ENCODE measurements at regions not wholly inside any gene's neighbourhood (a gene's known extent, or its start where the extent isn't known, plus 50 kb on each side); places are given as distances from the start of the nearest gene placed in this dataset.
A peak's percentile ranks its signal among the peaks of the same experiment; 100 is the strongest.

- intact Hi-C loops (cut with DNase I), result no loop called here
- Histone ChIP-seq H3K27me3 (no peaks in the 10 kb centered on the region), H3K27ac (no peak overlapping the region), H3K36me3 (no peaks in the 10 kb centered on the region), H3K9me3 (peaks cover 0 to 3% (median 0%) of the 10 kb centered on the region in 4 donors), H3K4me3 (no peak overlapping the region), H3K4me1 (peaks cover 0 to 10% (median 3%) of the 10 kb centered on the region in 4 donors)
- TF ChIP-seq POLR2A (IDR thresholded peaks at IDR 0.05), result no peak
- no peak for TF ChIP-seq POLR2AphosphoS5 (IDR thresholded peaks at IDR 0.05)
- TF ChIP-seq EP300 (IDR thresholded peaks at IDR 0.05), result no peak
- no peak for TF ChIP-seq CTCF (IDR thresholded peaks at IDR 0.05)
- no peak for DNase-seq
- 82 to 88% methylated on average over 2 of the region's 2 CpGs for WGBS, 2 donors
Measured at GRCh38 chr10:63757067-63757466, 235.9 kb downstream of the REEP3 start.

- intact Hi-C loops (cut with DNase I), result no loop called here
- no peak for TF ChIP-seq EP300 (IDR thresholded peaks at IDR 0.05)
- TF ChIP-seq CTCF (IDR thresholded peaks at IDR 0.05), result no peak
- no peak for TF ChIP-seq POLR2AphosphoS5 (IDR thresholded peaks at IDR 0.05)
- TF ChIP-seq POLR2A (IDR thresholded peaks at IDR 0.05), result no peak
Measured at GRCh38 chr10:63758080-63758479, 236.9 kb downstream of the REEP3 start.

GRCh38 chr10:63759335-63759734, 238.1 kb downstream of the REEP3 start:
- peaks cover 0 to 3% (median 0%) of the 10 kb centered on the region in 4 donors for H3K9me3 ChIP-seq
- H3K4me1 ChIP-seq, result peaks cover 0 to 10% (median 3%) of the 10 kb centered on the region in 4 donors
- no peak overlapping the region for H3K4me3 ChIP-seq
- H3K27me3 ChIP-seq, result no peaks in the 10 kb centered on the region
- 90 to 93% methylated on average over 7 of the region's 7 CpGs for WGBS, 2 donors
- TF ChIP-seq POLR2AphosphoS5 (IDR thresholded peaks at IDR 0.05) (no peak), POLR2A (IDR thresholded peaks at IDR 0.05) (no peak), CTCF (IDR thresholded peaks at IDR 0.05) (no peak), EP300 (IDR thresholded peaks at IDR 0.05) (no peak)
- intact Hi-C loops (cut with DNase I), result no loop called here
- H3K27ac ChIP-seq, result peak overlapping the region in 1 of 4 donors; percentile 50
- no peaks in the 10 kb centered on the region for H3K36me3 ChIP-seq
- DNase-seq, result no peak

More at GRCh38 chr10:63758080-63758479, 236.9 kb downstream of the REEP3 start:
- no peaks in the 10 kb centered on the region for H3K36me3 ChIP-seq
- H3K27me3 ChIP-seq, result no peaks in the 10 kb centered on the region
- H3K27ac ChIP-seq, result no peak overlapping the region
- H3K4me1 ChIP-seq, result peaks cover 0 to 10% (median 3%) of the 10 kb centered on the region in 4 donors
- no peak for DNase-seq
- WGBS, 2 donors, result 80 to 93% methylated on average over 1 of the region's 1 CpG
- no peak overlapping the region for H3K4me3 ChIP-seq
- H3K9me3 ChIP-seq, result peaks cover 0 to 3% (median 0%) of the 10 kb centered on the region in 4 donors

- TF ChIP-seq CTCF (IDR thresholded peaks at IDR 0.05) (no peak), POLR2AphosphoS5 (IDR thresholded peaks at IDR 0.05) (no peak), EP300 (IDR thresholded peaks at IDR 0.05) (no peak), POLR2A (IDR thresholded peaks at IDR 0.05) (no peak)
- Histone ChIP-seq H3K36me3 (no peaks in the 10 kb centered on the region), H3K27me3 (no peaks in the 10 kb centered on the region), H3K4me3 (no peak overlapping the region), H3K9me3 (no peaks in the 10 kb centered on the region), H3K4me1 (peaks cover 0 to 10% (median 3%) of the 10 kb centered on the region in 4 donors), H3K27ac (peak overlapping the region in 2 of 4 donors; percentile 35 to 50)
- no peak for DNase-seq
- 68 to 85% methylated on average over 5 of the region's 5 CpGs for WGBS, 2 donors
- intact Hi-C loops (cut with DNase I), result no loop called here
Measured at GRCh38 chr10:63760034-63760707, 239.0 kb downstream of the REEP3 start.

- H3K27me3 ChIP-seq, result no peaks in the 10 kb centered on the region
- no peaks in the 10 kb centered on the region for H3K9me3 ChIP-seq
- H3K36me3 ChIP-seq, result no peaks in the 10 kb centered on the region
- H3K27ac ChIP-seq, result peak overlapping the region in 1 of 4 donors; percentile 35
- no peak overlapping the region for H3K4me3 ChIP-seq
- peaks cover 0 to 10% (median 3%) of the 10 kb centered on the region in 4 donors for H3K4me1 ChIP-seq
- intact Hi-C loops (cut with DNase I), result no loop called here
- 89% methylated on average over 1 of the region's 1 CpG for WGBS, 2 donors
- TF ChIP-seq POLR2A (IDR thresholded peaks at IDR 0.05) (no peak), POLR2AphosphoS5 (IDR thresholded peaks at IDR 0.05) (peak in 2 of 4 donors; percentile 8 to 50), CTCF (IDR thresholded peaks at IDR 0.05) (no peak), EP300 (IDR thresholded peaks at IDR 0.05) (peak in 1 of 4 donors; percentile 48)
- no peak for DNase-seq
Measured at GRCh38 chr10:63760708-63761047, 239.5 kb downstream of the REEP3 start.
